NOMO-1 treated with DMSO at 0.1 percent for 48 hours (cell line): ENCODE measurements at regions not wholly inside any gene's neighbourhood (a gene's known extent, or its start where the extent isn't known, plus 50 kb on each side); places are given as distances from the start of the nearest gene placed in this dataset.

Experiments
- DNase-seq: peaks from one replicate; lab custom pipeline; 2025; ENCODE audit not compliant: unreplicated experiment; lab: John Stamatoyannopoulos, UW

- no peak for DNase-seq
Observed at GRCh38 chr3:3689601-3690375, 109.4 kb upstream of the LRRN1 start.

GRCh38 chr3:3686907-3687648 is 112.2 kb upstream of the LRRN1 start:
- peak; percentile 59 for DNase-seq

GRCh38 chr3:3685721-3686120 is 113.5 kb upstream of the LRRN1 start:
- DNase-seq: no peak

GRCh38 chr3:3683261-3683660 is 116.0 kb upstream of the LRRN1 start:
- DNase-seq: no peak

- DNase-seq: no peak
Observed at GRCh38 chr3:3675801-3676200, 123.4 kb upstream of the LRRN1 start.

GRCh38 chr3:3675186-3675585 is 124.0 kb upstream of the LRRN1 start:
- DNase-seq: no peak

GRCh38 chr3:3666664-3667063 is 132.6 kb upstream of the LRRN1 start:
- DNase-seq: no peak

GRCh38 chr3:3665961-3666640 is 133.1 kb upstream of the LRRN1 start:
- DNase-seq: no peak

- no peak for DNase-seq
Observed at GRCh38 chr3:3665546-3665945, 133.7 kb upstream of the LRRN1 start.

- no peak for DNase-seq
Observed at GRCh38 chr3:3664935-3665334, 134.3 kb upstream of the LRRN1 start.

- no peak for DNase-seq
Observed at GRCh38 chr3:3662610-3663009, 136.6 kb upstream of the LRRN1 start.

- DNase-seq: no peak
Observed at GRCh38 chr3:3654916-3655315, 144.3 kb upstream of the LRRN1 start.

- no peak for DNase-seq
Observed at GRCh38 chr3:3648988-3649679, 150.1 kb upstream of the LRRN1 start.

- no peak for DNase-seq
Observed at GRCh38 chr3:3646934-3647333, 152.3 kb upstream of the LRRN1 start.

- peak; percentile 44 for DNase-seq
Observed at GRCh38 chr3:3646103-3646844, 153.0 kb upstream of the LRRN1 start.

- DNase-seq: no peak
Observed at GRCh38 chr3:3641877-3642455, 157.3 kb upstream of the LRRN1 start.

GRCh38 chr3:3639078-3639477 is 160.2 kb upstream of the LRRN1 start:
- DNase-seq: no peak

- no peak for DNase-seq
Observed at GRCh38 chr3:3636815-3637214, 162.4 kb upstream of the LRRN1 start.

GRCh38 chr3:3635109-3635508 is 164.1 kb upstream of the LRRN1 start:
- no peak for DNase-seq

GRCh38 chr3:3634326-3634725 is 164.9 kb upstream of the LRRN1 start:
- no peak for DNase-seq
